IMR-90 (cell line): ENCODE measurements at regions not wholly inside any gene's neighbourhood (a gene's known extent, or its start where the extent isn't known, plus 50 kb on each side); places are given as distances from the start of the nearest gene placed in this dataset.

Experiments used
- ATAC-seq: fragments of 200-7000 bp; cut with Tn5 transposase; 2 replicates; pipeline ENCODE4 v1.9.1; 2020; ENCODE audit warnings: low read depth, mild to moderate bottlenecking, moderate library complexity
- BruUV-seq: library from RNA; stranded (reverse); fragments of 400-500 nt; replicated peaks from 2 replicates; lab custom pipeline; 2021; lab: Mats Ljungman, UMichigan
- CTCF ChIA-PET: fragments of 300-600 bp; formaldehyde crosslinking; extraction: SDS; loops from one replicate; lab custom pipeline; 2021; ENCODE audit warnings: antibody characterized with exemption; lab: Yijun Ruan, JAX
- POLR2A ChIA-PET: fragments of 300-600 bp; sonication (Branson Sonifier 250); formaldehyde crosslinking; loops from one replicate; lab custom pipeline; 2022; ENCODE audit warnings: antibody characterized with exemption; ENCODE audit not compliant: unreplicated experiment; lab: Charles Lee
- DNase-seq: peaks from one replicate; pipeline ENCODE4 v3.0.0; 2013
- H2AFZ ChIP-seq: replicated peaks from 2 replicates; pipeline ENCODE3; 2013; ENCODE audit warnings: low read length, mild to moderate bottlenecking; ENCODE audit not compliant: poor library complexity
- H2AK5ac ChIP-seq: 2 replicates; pipeline ENCODE4 v1.6.1; 2013; ENCODE audit warnings: low read depth, low read length, inconsistent platforms
- H2AK9ac ChIP-seq: replicated peaks from 2 replicates; pipeline ENCODE3; 2013; ENCODE audit warnings: mild to moderate bottlenecking, low read depth, low read length, moderate library complexity; ENCODE audit not compliant: poor library complexity
- H2BK120ac ChIP-seq: 2 replicates; pipeline ENCODE4 v1.6.1; 2013; ENCODE audit warnings: low read depth, low read length, inconsistent platforms
- H2BK15ac ChIP-seq: 3 replicates; pipeline ENCODE4 v1.6.1; 2013; ENCODE audit warnings: low read depth, low read length, inconsistent platforms
- H2BK20ac ChIP-seq: 2 replicates; pipeline ENCODE4 v1.6.1; 2013; ENCODE audit warnings: low read depth, mild to moderate bottlenecking, inconsistent platforms, low read length, moderate library complexity
- H2BK5ac ChIP-seq: 2 replicates; pipeline ENCODE4 v1.6.1; 2013; ENCODE audit warnings: mild to moderate bottlenecking, low read depth, low read length, inconsistent platforms; ENCODE audit not compliant: poor library complexity, severe bottlenecking
- H3K14ac ChIP-seq: replicated peaks from 2 replicates; pipeline ENCODE4 v1.6.1; 2013; ENCODE audit warnings: low read depth, low read length, inconsistent platforms
- H3K18ac ChIP-seq: 2 replicates; pipeline ENCODE4 v1.6.1; 2013; ENCODE audit warnings: low read depth, low read length, control low read depth
- H3K23ac ChIP-seq: 2 replicates; pipeline ENCODE4 v1.6.1; 2013; ENCODE audit warnings: low read depth, low read length, inconsistent platforms
- H3K27ac ChIP-seq: 2 replicates; pipeline ENCODE4 v1.5.1; 2013; ENCODE audit warnings: mild to moderate bottlenecking, control low read depth, low read length; ENCODE audit not compliant: insufficient read depth
- H3K27me3 ChIP-seq: 2 replicates; pipeline ENCODE4 v1.6.1; 2013; ENCODE audit warnings: low read length; ENCODE audit not compliant: control insufficient read depth, insufficient read depth
- H3K36me3 ChIP-seq: 2 replicates; pipeline ENCODE4 v1.6.1; 2013; ENCODE audit warnings: low read length, mixed read lengths; ENCODE audit not compliant: control insufficient read depth, insufficient read depth
- H3K4ac ChIP-seq: 2 replicates; pipeline ENCODE4 v1.6.1; 2013; ENCODE audit warnings: low read depth, low read length, inconsistent platforms
- H3K4me1 ChIP-seq: 2 replicates; pipeline ENCODE4 v1.6.1; 2013; ENCODE audit warnings: low read length, mixed read lengths; ENCODE audit not compliant: control insufficient read depth, insufficient read depth
- H3K4me2 ChIP-seq: 2 replicates; pipeline ENCODE4 v1.6.1; 2013; ENCODE audit warnings: low read depth, mild to moderate bottlenecking, control low read depth, low read length, moderate library complexity
- H3K4me3 ChIP-seq: 2 replicates; pipeline ENCODE4 v1.5.1; 2013; ENCODE audit warnings: low read depth, mild to moderate bottlenecking, control low read depth, low read length, moderate library complexity; ENCODE audit not compliant: insufficient read depth
- H3K56ac ChIP-seq: 2 replicates; pipeline ENCODE4 v1.6.1; 2013; ENCODE audit warnings: low read length, inconsistent platforms; ENCODE audit not compliant: insufficient read depth; ENCODE audit errors: extremely low read depth
- H3K79me1 ChIP-seq, 2 experiments: 2 replicates each; pipeline ENCODE4 v1.6.1; 2013; ENCODE audit warnings: low read length in 2 of 2, inconsistent platforms in 1 of 2, low read depth in 1 of 2
- H3K9ac ChIP-seq: 2 replicates; pipeline ENCODE4 v1.6.1; 2013; ENCODE audit warnings: low read depth, low read length, control low read depth
- H3K9me1 ChIP-seq: 2 replicates; pipeline ENCODE4 v1.6.1; 2013; ENCODE audit warnings: low read length, inconsistent platforms; ENCODE audit not compliant: insufficient read depth
- H3K9me3 ChIP-seq: 2 replicates; pipeline ENCODE4 v1.6.1; 2013; ENCODE audit warnings: low read length; ENCODE audit not compliant: control insufficient read depth, insufficient read depth
- H4K20me1 ChIP-seq: 2 replicates; pipeline ENCODE4 v1.6.1; 2013; ENCODE audit warnings: low read length, inconsistent platforms; ENCODE audit not compliant: insufficient read depth
- H4K5ac ChIP-seq: 2 replicates; pipeline ENCODE4 v1.6.1; 2013; ENCODE audit warnings: mild to moderate bottlenecking, low read depth, low read length, control low read depth
- H4K8ac ChIP-seq, 2 experiments: 2 replicates each; pipeline ENCODE4 v1.6.1; 2013; ENCODE audit warnings: low read depth in 2 of 2, low read length in 2 of 2, control low read depth in 1 of 2, inconsistent platforms in 1 of 2
- H4K91ac ChIP-seq: 2 replicates; pipeline ENCODE4 v1.6.1; 2013; ENCODE audit warnings: low read depth, low read length, inconsistent platforms; ENCODE audit not compliant: insufficient read depth
- MAFK ChIP-seq: IDR thresholded peaks from 2 replicates; pipeline ENCODE4 v1.6.1; 2012; ENCODE audit warnings: low read depth, low read length, improper control_type of control experiment
- WGBS, 2 experiments: methylation state at CpG; one replicate each; pipeline versions ENCODE4 v1.1.5 to v1.1.7; 2013; ENCODE audit warnings: missing lambda C conversion rate in 2 of 2; ENCODE audit not compliant: insufficient read length in 1 of 2; ENCODE audit errors: extremely low coverage in 2 of 2; 5-methylcytosine and 5-hydroxymethylcytosine counted together
- dilution Hi-C: fragments of 300-500 bp; cut with HindIII; formaldehyde crosslinking; loops from one replicate; pipeline ENCODE4 v1.14.3; 2018; ENCODE audit warnings: low sequenced_read_pairs; ENCODE audit not compliant: unreplicated experiment
- in situ Hi-C: fragments of 300-500 bp; cut with MboI; formaldehyde crosslinking; loops from 3 replicates; pipeline ENCODE4 v1.14.3; 2019; ENCODE audit warnings: low sequenced_read_pairs, inconsistent platforms, mixed read lengths
- intact Hi-C: fragments of 100-400 bp; cut with micrococcal nuclease; formaldehyde crosslinking; loops from 2 replicates; pipeline ENCODE4 v1.10.0; 2022

DNA sequence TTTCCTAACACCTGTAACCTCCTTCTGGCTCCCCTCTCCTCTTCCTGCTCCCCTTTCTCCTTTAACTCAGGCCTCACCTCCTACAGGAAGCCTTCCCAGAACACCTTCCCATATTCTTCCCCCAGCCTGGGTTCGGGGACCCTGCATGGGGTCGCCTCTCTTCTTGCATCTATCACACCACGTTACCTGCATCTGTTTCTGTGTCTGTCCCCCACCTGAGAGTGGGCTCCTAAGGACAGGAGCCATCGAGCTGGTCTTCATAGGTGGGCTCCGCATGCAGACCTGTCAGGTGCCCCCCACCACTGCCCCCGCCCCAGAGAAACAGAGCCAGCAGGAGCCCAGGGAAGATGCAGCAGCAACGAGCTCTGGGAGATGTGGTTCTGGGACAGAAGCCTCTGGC, 123.2 kb upstream of the GLI2 start:
- Histone ChIP-seq H3K79me1 (no peaks in the 10 kb centered on the region), H4K8ac (peak overlapping the region; percentile 29 to 89; a peak in 3 of 4 replicates), H2BK15ac (peak overlapping the region; percentile 37; the same call in 1 of the 3 replicates), H3K27me3 (peaks cover 10% of the 10 kb centered on the region; the same call in 1 of the 2 replicates), H3K9ac (no peak overlapping the region), H4K5ac (peak overlapping the region; percentile 23; the same call in 1 of the 2 replicates), H3K4me1 (peaks cover 18% of the 10 kb centered on the region), H3K14ac (peak overlapping the region; percentile 88; the same call in 1 of the 2 replicates), H2BK5ac (peak overlapping the region; percentile 89), H2BK20ac (peak overlapping the region; percentile 92), H4K20me1 (no peaks in the 10 kb centered on the region), H3K9me3 (no peaks in the 10 kb centered on the region), H3K9me1 (peaks cover 10% of the 10 kb centered on the region; the same call in 1 of the 2 replicates), H3K4ac (peak overlapping the region; percentile 95), H3K4me2 (no peak overlapping the region), H3K18ac (peak overlapping the region; percentile 21; the same call in 1 of the 2 replicates), H3K56ac (no peak overlapping the region), H3K23ac (no peak overlapping the region), H2AK5ac (peak overlapping the region; percentile 85), H2AFZ (no peak overlapping the region), H3K27ac (no peak overlapping the region), H2BK120ac (peak overlapping the region; percentile 97), H3K4me3 (no peak overlapping the region), H4K91ac (peak overlapping the region; percentile 94), H2AK9ac (no peak overlapping the region), H3K36me3 (no peaks in the 10 kb centered on the region)
- in situ Hi-C loops, result no loop called here
- POLR2A ChIA-PET, result no interaction called here
- ATAC-seq (no peak), DNase-seq (no peak)
- no TSS peak for BruUV-seq
- 93% methylated on average over 3 of the region's 7 CpGs; no CpG with 5 or more reads in 1 of the 2 experiments for WGBS, 2 experiments
- intact Hi-C loops, result no loop called here
- TF ChIP-seq MAFK, result no peak
- dilution Hi-C loops, result no loop called here
- CTCF ChIA-PET, result no interaction called here
